WERI-Rb-1 (cell line): ENCODE measurements at regions not wholly inside any gene's neighbourhood (a gene's known extent, or its start where the extent isn't known, plus 50 kb on each side); places are given as distances from the start of the nearest gene placed in this dataset.

Source experiments
- DNase-seq: peaks from one replicate; pipeline ENCODE4 v3.0.0-alpha.2; 2020
- H3K27ac ChIP-seq: fragments of 250-450 bp; sonication (Bioruptor Pico); 2 replicates; pipeline ENCODE4 v1.5.1; 2020; ENCODE audit warnings: mild to moderate bottlenecking, moderate library complexity
- H3K27me3 ChIP-seq: fragments of 250-450 bp; sonication (Bioruptor Pico); 2 replicates; pipeline ENCODE4 v1.5.1; 2021; ENCODE audit warnings: mild to moderate bottlenecking, low read depth, moderate library complexity; ENCODE audit not compliant: insufficient read depth, severe bottlenecking
- H3K36me3 ChIP-seq: fragments of 250-450 bp; sonication (Bioruptor Pico); 2 replicates; pipeline ENCODE4 v1.5.1; 2020; ENCODE audit warnings: mild to moderate bottlenecking, moderate library complexity
- H3K4me3 ChIP-seq: 2 replicates; pipeline ENCODE4 v1.5.1; 2011; ENCODE audit warnings: low read depth, mild to moderate bottlenecking, control low read depth, low read length
- H3K9me3 ChIP-seq: fragments of 250-450 bp; sonication (Bioruptor Pico); 2 replicates; pipeline ENCODE4 v1.5.1; 2021; ENCODE audit warnings: mild to moderate bottlenecking, moderate library complexity; ENCODE audit not compliant: severe bottlenecking
- TF ChIP-seq, protein P1 (sequence below): IDR thresholded peaks from 2 replicates; pipeline ENCODE4 v1.5.1; 2011; ENCODE audit warnings: low read depth, mild to moderate bottlenecking, control low read depth, inconsistent platforms, low read length

DNA sequence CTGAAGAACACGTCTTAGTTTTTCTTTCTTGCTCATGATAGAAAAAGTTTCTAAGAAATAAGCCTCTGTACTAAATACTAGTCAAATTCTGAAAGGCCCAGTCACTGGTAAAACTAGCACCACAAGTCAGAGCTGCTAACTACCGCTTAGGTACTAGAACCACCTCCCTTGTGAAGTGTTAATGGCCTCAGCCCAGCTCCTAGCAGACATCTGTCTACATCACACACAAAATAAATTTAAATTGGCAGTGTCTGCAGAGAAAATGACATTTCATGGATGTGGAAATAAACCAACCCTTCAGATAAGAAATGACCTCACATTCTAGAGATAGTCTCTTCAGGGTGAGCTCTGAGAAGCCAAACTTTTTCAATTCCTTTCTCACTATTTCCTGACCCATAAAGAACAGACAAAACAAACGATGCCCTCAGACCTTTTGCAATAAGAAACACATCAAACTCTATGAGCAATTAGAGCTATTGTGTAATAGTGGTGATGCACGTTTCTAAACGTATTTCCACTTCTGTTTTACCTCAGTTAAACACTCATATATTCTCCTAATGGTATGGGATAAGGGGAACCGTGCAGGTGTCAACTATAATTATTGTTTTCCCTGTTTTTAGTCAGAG, 70.3 kb upstream of the DSG1 start:
- Histone ChIP-seq H3K27ac (no peak overlapping the region), H3K9me3 (no peaks in the 10 kb centered on the region), H3K27me3 (no peaks in the 10 kb centered on the region), H3K36me3 (no peaks in the 10 kb centered on the region), H3K4me3 (no peak overlapping the region)
- DNase-seq, result no peak
- TF ChIP-seq, protein P1, sequence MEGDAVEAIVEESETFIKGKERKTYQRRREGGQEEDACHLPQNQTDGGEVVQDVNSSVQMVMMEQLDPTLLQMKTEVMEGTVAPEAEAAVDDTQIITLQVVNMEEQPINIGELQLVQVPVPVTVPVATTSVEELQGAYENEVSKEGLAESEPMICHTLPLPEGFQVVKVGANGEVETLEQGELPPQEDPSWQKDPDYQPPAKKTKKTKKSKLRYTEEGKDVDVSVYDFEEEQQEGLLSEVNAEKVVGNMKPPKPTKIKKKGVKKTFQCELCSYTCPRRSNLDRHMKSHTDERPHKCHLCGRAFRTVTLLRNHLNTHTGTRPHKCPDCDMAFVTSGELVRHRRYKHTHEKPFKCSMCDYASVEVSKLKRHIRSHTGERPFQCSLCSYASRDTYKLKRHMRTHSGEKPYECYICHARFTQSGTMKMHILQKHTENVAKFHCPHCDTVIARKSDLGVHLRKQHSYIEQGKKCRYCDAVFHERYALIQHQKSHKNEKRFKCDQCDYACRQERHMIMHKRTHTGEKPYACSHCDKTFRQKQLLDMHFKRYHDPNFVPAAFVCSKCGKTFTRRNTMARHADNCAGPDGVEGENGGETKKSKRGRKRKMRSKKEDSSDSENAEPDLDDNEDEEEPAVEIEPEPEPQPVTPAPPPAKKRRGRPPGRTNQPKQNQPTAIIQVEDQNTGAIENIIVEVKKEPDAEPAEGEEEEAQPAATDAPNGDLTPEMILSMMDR, result no peak

GRCh38 chr18:31248783-31249521, 69.0 kb upstream of the DSG1 start:
- no peak for DNase-seq
- Histone ChIP-seq H3K27ac (no peak overlapping the region), H3K9me3 (no peaks in the 10 kb centered on the region), H3K4me3 (no peak overlapping the region), H3K36me3 (no peaks in the 10 kb centered on the region), H3K27me3 (no peaks in the 10 kb centered on the region)
- TF ChIP-seq, protein P1, result no peak

DNA sequence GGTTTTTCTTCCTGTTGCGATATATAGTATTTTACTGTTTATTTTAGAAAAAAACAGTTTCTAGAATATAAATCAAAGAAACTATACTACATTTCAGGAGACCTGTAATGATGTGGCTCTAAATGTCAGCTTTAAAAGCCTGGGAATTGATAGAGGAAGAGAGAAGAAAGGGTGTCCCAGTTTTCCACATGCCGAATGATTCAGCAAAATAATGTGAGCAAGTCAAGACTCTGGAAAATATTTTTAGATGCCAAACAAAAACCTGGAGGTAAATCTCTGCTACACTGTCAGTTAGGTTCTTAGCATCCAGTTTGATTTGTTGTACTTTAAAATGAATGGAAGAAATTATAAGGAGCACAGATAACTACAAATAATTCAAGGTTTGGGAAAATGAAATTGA, 67.1 kb upstream of the DSG1 start:
- H3K27ac ChIP-seq, result no peak overlapping the region
- TF ChIP-seq, protein P1, result no peak

DNA sequence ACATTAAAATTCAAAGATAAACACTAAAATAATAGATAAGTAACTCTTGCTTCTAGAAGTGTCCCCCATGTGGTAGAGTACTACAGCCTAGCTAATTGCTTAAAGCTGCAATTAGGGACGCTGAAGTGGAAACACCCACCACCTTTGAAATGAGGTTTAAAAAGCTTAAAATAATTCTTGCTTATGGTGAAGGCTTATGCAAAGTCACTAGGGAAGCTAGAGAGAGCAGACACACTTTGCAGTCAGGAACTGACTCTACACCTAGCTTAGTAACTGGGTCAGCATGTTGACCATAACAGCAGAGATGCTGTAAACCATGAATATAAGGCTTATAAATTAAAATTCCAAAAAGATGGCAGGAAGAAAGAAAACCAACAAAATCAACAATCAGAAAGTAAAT, 65.4 kb upstream of the DSG1 start:
- no peak for DNase-seq
- no peak overlapping the region for H3K4me3 ChIP-seq
- no peaks in the 10 kb centered on the region for H3K27me3 ChIP-seq
- no peaks in the 10 kb centered on the region for H3K9me3 ChIP-seq
- TF ChIP-seq, protein P1, result no peak
- H3K27ac ChIP-seq, result no peak overlapping the region
- no peaks in the 10 kb centered on the region for H3K36me3 ChIP-seq

More for the DNA sequence above, 67.1 kb upstream of the DSG1 start:
- no peaks in the 10 kb centered on the region for H3K9me3 ChIP-seq
- H3K27me3 ChIP-seq, result no peaks in the 10 kb centered on the region
- no peak for DNase-seq
- H3K36me3 ChIP-seq, result no peaks in the 10 kb centered on the region
- H3K4me3 ChIP-seq, result no peak overlapping the region

DNA sequence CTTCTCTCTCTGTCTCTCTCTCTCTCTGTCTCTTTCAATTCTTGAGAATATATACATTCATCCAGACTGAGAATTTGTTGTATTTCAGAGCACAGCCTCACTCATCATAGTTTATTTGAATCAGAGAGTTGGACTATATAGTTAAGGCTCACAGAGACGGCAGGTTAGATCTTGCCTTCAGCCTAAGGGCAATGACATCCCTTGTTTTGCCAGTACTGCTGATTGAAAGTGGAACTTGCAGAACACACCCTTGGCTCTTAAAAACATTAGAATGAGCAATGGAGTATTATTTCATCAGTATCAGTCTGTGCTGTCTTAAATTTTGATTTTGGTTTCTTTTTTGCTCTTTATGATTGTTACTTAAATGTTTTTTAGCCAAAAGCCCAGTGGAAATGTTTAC, 62.0 kb upstream of the DSG1 start:
- no peaks in the 10 kb centered on the region for H3K27me3 ChIP-seq
- DNase-seq, result no peak
- H3K4me3 ChIP-seq, result no peak overlapping the region
- no peak overlapping the region for H3K27ac ChIP-seq
- TF ChIP-seq, protein P1, result no peak
- no peaks in the 10 kb centered on the region for H3K9me3 ChIP-seq
- H3K36me3 ChIP-seq, result no peaks in the 10 kb centered on the region
